ENCODE measurements at regions not wholly inside any gene's neighbourhood (a gene's known extent, or its start where the extent isn't known, plus 50 kb on each side); places are given as distances from the start of the nearest gene placed in this dataset.

DNA sequence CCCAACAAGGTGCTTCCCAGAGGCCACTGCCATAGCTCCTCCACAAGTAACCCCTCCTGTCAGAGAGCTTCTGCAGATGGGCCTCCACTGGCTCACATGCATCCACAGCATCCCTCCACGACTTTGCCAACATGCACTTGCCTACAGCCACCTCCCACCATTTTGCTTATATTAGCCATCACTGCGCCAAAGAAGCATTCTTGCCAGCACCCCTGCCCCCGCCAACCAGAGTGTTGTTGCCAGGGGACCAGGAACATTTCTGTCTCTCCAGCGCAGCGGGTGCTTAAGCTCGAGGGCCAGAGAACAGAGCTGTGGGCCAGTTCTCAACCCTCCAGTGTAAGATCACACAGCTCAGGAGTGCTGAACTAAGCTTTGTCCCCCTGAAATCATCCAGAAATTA, 517.6 kb downstream of the PABPC4L start:
- H3K4me3 ChIP-seq (ENCODE audit: low read depth, low read length): no peak overlapping the region
- DNase-seq (ENCODE audit: low read depth): no peak
- TF ChIP-seq, protein P1, sequence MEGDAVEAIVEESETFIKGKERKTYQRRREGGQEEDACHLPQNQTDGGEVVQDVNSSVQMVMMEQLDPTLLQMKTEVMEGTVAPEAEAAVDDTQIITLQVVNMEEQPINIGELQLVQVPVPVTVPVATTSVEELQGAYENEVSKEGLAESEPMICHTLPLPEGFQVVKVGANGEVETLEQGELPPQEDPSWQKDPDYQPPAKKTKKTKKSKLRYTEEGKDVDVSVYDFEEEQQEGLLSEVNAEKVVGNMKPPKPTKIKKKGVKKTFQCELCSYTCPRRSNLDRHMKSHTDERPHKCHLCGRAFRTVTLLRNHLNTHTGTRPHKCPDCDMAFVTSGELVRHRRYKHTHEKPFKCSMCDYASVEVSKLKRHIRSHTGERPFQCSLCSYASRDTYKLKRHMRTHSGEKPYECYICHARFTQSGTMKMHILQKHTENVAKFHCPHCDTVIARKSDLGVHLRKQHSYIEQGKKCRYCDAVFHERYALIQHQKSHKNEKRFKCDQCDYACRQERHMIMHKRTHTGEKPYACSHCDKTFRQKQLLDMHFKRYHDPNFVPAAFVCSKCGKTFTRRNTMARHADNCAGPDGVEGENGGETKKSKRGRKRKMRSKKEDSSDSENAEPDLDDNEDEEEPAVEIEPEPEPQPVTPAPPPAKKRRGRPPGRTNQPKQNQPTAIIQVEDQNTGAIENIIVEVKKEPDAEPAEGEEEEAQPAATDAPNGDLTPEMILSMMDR (IDR thresholded peaks at IDR 0.05; ENCODE audit: low read depth, low read length, missing control alignments): no peak

DNA sequence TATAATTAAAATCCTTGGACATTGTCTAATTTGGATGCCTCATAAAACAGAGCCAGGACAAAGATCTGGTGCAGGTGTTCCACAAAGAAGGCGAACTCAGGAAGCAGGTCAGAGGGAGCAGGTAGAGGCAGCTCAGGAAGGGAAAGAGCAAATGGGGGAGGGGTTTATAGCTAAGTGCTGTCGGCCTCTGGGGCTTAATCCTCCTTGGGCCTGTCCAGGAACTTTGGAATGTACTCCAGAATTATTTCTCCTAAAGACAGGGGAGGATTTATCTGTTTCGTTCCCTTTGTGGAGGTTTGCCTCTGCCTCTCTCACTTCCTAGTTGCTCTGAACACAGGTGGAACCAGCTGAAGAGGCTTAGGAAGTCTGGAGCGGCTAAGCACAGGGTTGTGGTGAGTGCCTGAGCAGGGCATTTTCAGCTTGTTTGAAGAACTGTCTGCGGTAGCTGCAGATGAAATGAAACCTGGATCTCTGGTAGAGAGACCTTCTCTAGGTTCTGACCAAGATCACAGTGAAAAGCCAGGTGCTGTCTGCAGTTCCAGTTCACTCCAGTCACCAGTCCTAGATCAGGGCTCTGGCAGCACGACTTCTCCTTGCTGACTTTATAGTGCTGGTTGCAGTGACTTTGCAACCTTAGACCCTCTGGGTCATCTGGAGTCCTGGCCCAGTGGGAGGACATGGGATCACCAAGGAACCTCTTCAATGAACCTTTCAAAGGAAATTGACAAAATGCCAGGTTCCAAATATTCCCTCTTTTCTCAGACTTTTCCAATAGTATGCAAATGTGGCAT, 519.2 kb downstream of the PCDH10 start:
- no peak overlapping the region for H3K4me3 ChIP-seq (ENCODE audit: low read depth, low read length)
- DNase-seq (ENCODE audit: low read depth): no peak
- TF ChIP-seq, protein P1 (IDR thresholded peaks at IDR 0.05; ENCODE audit: low read depth, low read length, missing control alignments): no peak

DNA sequence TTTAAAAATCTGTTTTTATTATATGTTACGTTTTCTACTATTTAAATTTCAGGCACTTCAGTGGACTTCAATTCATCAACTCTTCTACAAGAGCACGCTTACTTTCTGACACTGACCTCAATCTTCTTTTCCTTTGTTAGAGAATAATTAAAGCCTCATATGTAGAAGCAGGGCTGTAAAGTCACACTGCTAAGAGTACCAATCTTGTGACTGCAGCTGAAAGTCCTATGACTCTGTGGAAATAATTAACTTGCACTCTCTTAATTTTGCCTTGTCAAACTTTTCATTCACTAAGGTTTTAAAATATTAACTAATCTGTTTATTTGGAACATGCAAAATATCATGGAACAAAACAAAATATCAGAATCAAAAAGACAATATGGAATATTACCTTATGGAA, 498.1 kb downstream of the PCDH10 start:
- H3K4me3 ChIP-seq (ENCODE audit: low read depth, low read length): no peak overlapping the region
- no peak for DNase-seq (ENCODE audit: low read depth)
- TF ChIP-seq, protein P1 (IDR thresholded peaks at IDR 0.05; ENCODE audit: low read depth, low read length, missing control alignments): no peak

- TF ChIP-seq, protein P1 (IDR thresholded peaks at IDR 0.05; ENCODE audit: low read depth, low read length, missing control alignments): no peak
- DNase-seq (ENCODE audit: low read depth): no peak
- H3K4me3 ChIP-seq (ENCODE audit: low read depth, low read length): no peak overlapping the region
Measured at GRCh38 chr4:133641191-133641590, 492.1 kb downstream of the PCDH10 start.

DNA sequence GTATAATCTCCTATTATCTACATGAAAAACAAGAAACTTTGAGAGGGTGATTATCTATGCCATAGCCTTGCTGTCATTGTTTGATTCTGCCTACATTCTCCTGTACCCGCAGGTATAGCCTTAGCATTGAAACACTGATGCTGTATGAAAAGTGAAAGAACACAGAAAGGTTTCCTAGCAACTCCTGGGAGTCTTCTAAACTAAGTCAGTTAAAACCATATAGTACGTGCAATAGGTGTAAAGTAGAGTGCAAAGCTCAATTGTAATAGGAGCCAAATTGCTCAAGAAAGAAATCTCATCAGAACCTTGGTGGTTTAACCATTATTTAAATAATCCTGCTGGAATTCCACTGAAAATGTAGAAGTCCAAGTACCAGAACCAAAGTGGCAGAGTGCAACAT, 489.7 kb downstream of the PCDH10 start:
- TF ChIP-seq, protein P1 (IDR thresholded peaks at IDR 0.05; ENCODE audit: low read depth, low read length, missing control alignments): no peak
- no peak overlapping the region for H3K4me3 ChIP-seq (ENCODE audit: low read depth, low read length)
- no peak for DNase-seq (ENCODE audit: low read depth)

GRCh38 chr4:133637161-133637560, 488.1 kb downstream of the PCDH10 start:
- TF ChIP-seq, protein P1 (IDR thresholded peaks at IDR 0.05; ENCODE audit: low read depth, low read length, missing control alignments): no peak
- H3K4me3 ChIP-seq (ENCODE audit: low read depth, low read length): no peak overlapping the region
- no peak for DNase-seq (ENCODE audit: low read depth)

- TF ChIP-seq, protein P1 (IDR thresholded peaks at IDR 0.05; ENCODE audit: low read depth, low read length, missing control alignments): no peak
- DNase-seq (ENCODE audit: low read depth): no peak
- no peak overlapping the region for H3K4me3 ChIP-seq (ENCODE audit: low read depth, low read length)
Measured at GRCh38 chr4:133624744-133625143, 475.6 kb downstream of the PCDH10 start.
